DND-41 (cell line): ENCODE measurements at regions not wholly inside any gene's neighbourhood (a gene's known extent, or its start where the extent isn't known, plus 50 kb on each side); places are given as distances from the start of the nearest gene placed in this dataset.

Experiments used
- CTCF ChIP-seq: IDR thresholded peaks from 2 replicates; pipeline ENCODE4 v1.5.1; 2012; ENCODE audit warnings: borderline replicate concordance, low read length, moderate library complexity, mild to moderate bottlenecking; ENCODE audit not compliant: poor library complexity, severe bottlenecking; ENCODE audit errors: extremely low read depth
- EZH2 ChIP-seq: IDR thresholded peaks from 3 replicates; pipeline ENCODE4 v1.6.1; 2012; ENCODE audit warnings: borderline replicate concordance, low read depth, mild to moderate bottlenecking, moderate library complexity, low read length, inconsistent platforms; ENCODE audit not compliant: severe bottlenecking

- TF ChIP-seq CTCF = no peak
- TF ChIP-seq EZH2 = no peak
These were observed 279.7 kb upstream of the PLPP4 start for GRCh38 chr10:120177330-120177729.
